HPDE6-E6E7 (cell line): ENCODE measurements at regions not wholly inside any gene's neighbourhood (a gene's known extent, or its start where the extent isn't known, plus 50 kb on each side); places are given as distances from the start of the nearest gene placed in this dataset.
"Not testable (repeated sequence)": the region's sequence is repeated elsewhere in the genome, so short reads cannot be mapped to it uniquely, and the experiment has no call there.

Experiments used
- DNase-seq: peaks from one replicate; pipeline ENCODE4 v3.0.0; 2011; ENCODE audit warnings: missing footprints; ENCODE audit errors: extremely low spot score

- no peak for DNase-seq
These were observed 1715.2 kb upstream of the ADGRL3 start for GRCh38 chr4:59484944-59485343.

- no peak for DNase-seq
These were observed 1700.0 kb upstream of the ADGRL3 start for GRCh38 chr4:59500103-59500502.

- no peak for DNase-seq
These were observed 1696.4 kb upstream of the ADGRL3 start for GRCh38 chr4:59503731-59504130.

- not testable (repeated sequence) for DNase-seq
These were observed 1688.3 kb upstream of the ADGRL3 start for GRCh38 chr4:59511809-59512208.

GRCh38 chr4:59517007-59517406 lies 1683.1 kb upstream of the ADGRL3 start:
- no peak for DNase-seq

GRCh38 chr4:59518005-59518823 lies 1681.9 kb upstream of the ADGRL3 start:
- DNase-seq = no peak

GRCh38 chr4:59525885-59526284 lies 1674.2 kb upstream of the ADGRL3 start:
- DNase-seq = no peak

GRCh38 chr4:59535541-59535940 lies 1664.6 kb upstream of the ADGRL3 start:
- DNase-seq = no peak

GRCh38 chr4:59536428-59536827 lies 1663.7 kb upstream of the ADGRL3 start:
- DNase-seq = no peak

GRCh38 chr4:59537246-59537886 lies 1662.8 kb upstream of the ADGRL3 start:
- DNase-seq = no peak

GRCh38 chr4:59539401-59539800 lies 1660.7 kb upstream of the ADGRL3 start:
- DNase-seq = no peak

GRCh38 chr4:59540311-59540710 lies 1659.8 kb upstream of the ADGRL3 start:
- no peak for DNase-seq

GRCh38 chr4:59553063-59553720 lies 1646.9 kb upstream of the ADGRL3 start:
- DNase-seq = peak; percentile 7

GRCh38 chr4:59553721-59554091 lies 1646.4 kb upstream of the ADGRL3 start:
- peak; percentile 43 for DNase-seq

- not testable (repeated sequence) for DNase-seq
These were observed 1643.9 kb upstream of the ADGRL3 start for GRCh38 chr4:59556191-59556590.

- DNase-seq = not testable (repeated sequence)
These were observed 1639.9 kb upstream of the ADGRL3 start for GRCh38 chr4:59560141-59560648.

- DNase-seq = no peak
These were observed 1634.3 kb upstream of the ADGRL3 start for GRCh38 chr4:59565836-59566235.

- DNase-seq = no peak
These were observed 1629.2 kb upstream of the ADGRL3 start for GRCh38 chr4:59570860-59571476.

- DNase-seq = no peak
These were observed 1628.2 kb upstream of the ADGRL3 start for GRCh38 chr4:59571805-59572430.

- DNase-seq = no peak
These were observed 1616.1 kb upstream of the ADGRL3 start for GRCh38 chr4:59583845-59584568.
